Thyroid gland (tissue), 4 donors: ENCODE measurements at regions not wholly inside any gene's neighbourhood (a gene's known extent, or its start where the extent isn't known, plus 50 kb on each side); places are given as distances from the start of the nearest gene placed in this dataset.

Experiments used
- DNase-seq, 2 donors: peaks; one replicate each; pipeline ENCODE4 v3.0.0-alpha.2; 2019
- H3K27ac ChIP-seq, 3 donors: fragments of 200-600 bp; sonication (generic); 1 replicate in 2 of 3; 2 replicates in 1 of 3; pipeline ENCODE4 v1.5.1; 2016 to 2019; ENCODE audit warnings: mild to moderate bottlenecking in 1 of 3, moderate library complexity in 1 of 3
- H3K27me3 ChIP-seq: fragments of 200-600 bp; sonication (generic); one replicate; pipeline ENCODE4 v1.5.1; 2019
- H3K36me3 ChIP-seq, 2 donors: fragments of 200-600 bp; sonication (generic); one replicate each; pipeline ENCODE4 v1.5.1; 2016 to 2019
- H3K4me1 ChIP-seq, 2 donors: fragments of 200-600 bp; sonication (generic); one replicate each; pipeline ENCODE4 v1.5.1; 2017 to 2019
- H3K4me3 ChIP-seq, 3 donors: fragments of 200-600 bp; sonication (generic); replicated peaks in 1 of 3; 1 replicate in 2 of 3; 2 replicates in 1 of 3; pipeline ENCODE4 v1.5.1; 2016; ENCODE audit warnings: mild to moderate bottlenecking in 1 of 3
- H3K9me3 ChIP-seq: fragments of 200-600 bp; sonication (generic); one replicate; pipeline ENCODE4 v1.5.1; 2017
- POLR2A ChIP-seq, 2 donors: fragments of 450-650 bp; IDR thresholded peaks; one replicate each; pipeline ENCODE4 v1.6.1; 2017; ENCODE audit warnings: antibody characterized with exemption in 2 of 2, mild to moderate bottlenecking in 2 of 2, moderate library complexity in 1 of 2
- WGBS, 2 donors: methylation state at CpG; one replicate each; pipeline ENCODE4 v1.1.5; 2017; 5-methylcytosine and 5-hydroxymethylcytosine counted together
- intact Hi-C: fragments of 100-400 bp; cut with DNase I; formaldehyde crosslinking; loops from one replicate; pipeline ENCODE4 v1.15.1; 2023
- TF ChIP-seq, protein P1 (sequence below), 6 experiments: fragments of 200-600 bp in 3 of 6; fragments of 450-650 bp in 3 of 6; sonication (generic) in 3 of 6; IDR thresholded peaks; one replicate each; pipeline ENCODE4 v1.5.1; 2016 to 2019; ENCODE audit warnings: antibody characterized with exemption in 6 of 6, mild to moderate bottlenecking in 2 of 6, inconsistent platforms in 1 of 6, moderate library complexity in 1 of 6

- intact Hi-C loops = no loop called here
- Histone ChIP-seq H3K4me1 (peaks cover 0 to 17% of the 10 kb centered on the region in 2 donors), H3K27me3 (no peaks in the 10 kb centered on the region), H3K9me3 (no peaks in the 10 kb centered on the region), H3K4me3 (no peak overlapping the region), H3K27ac (no peak overlapping the region), H3K36me3 (no peaks in the 10 kb centered on the region)
- 69 to 76% methylated on average over 5 of the region's 5 CpGs for WGBS, 2 donors
- no peak for DNase-seq
- TF ChIP-seq, protein P1, sequence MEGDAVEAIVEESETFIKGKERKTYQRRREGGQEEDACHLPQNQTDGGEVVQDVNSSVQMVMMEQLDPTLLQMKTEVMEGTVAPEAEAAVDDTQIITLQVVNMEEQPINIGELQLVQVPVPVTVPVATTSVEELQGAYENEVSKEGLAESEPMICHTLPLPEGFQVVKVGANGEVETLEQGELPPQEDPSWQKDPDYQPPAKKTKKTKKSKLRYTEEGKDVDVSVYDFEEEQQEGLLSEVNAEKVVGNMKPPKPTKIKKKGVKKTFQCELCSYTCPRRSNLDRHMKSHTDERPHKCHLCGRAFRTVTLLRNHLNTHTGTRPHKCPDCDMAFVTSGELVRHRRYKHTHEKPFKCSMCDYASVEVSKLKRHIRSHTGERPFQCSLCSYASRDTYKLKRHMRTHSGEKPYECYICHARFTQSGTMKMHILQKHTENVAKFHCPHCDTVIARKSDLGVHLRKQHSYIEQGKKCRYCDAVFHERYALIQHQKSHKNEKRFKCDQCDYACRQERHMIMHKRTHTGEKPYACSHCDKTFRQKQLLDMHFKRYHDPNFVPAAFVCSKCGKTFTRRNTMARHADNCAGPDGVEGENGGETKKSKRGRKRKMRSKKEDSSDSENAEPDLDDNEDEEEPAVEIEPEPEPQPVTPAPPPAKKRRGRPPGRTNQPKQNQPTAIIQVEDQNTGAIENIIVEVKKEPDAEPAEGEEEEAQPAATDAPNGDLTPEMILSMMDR (IDR thresholded peaks at IDR 0.05) = no peak
- TF ChIP-seq POLR2A (IDR thresholded peaks at IDR 0.05) = no peak
Observed at GRCh38 chr20:22796469-22797077, 212.2 kb upstream of the FOXA2 start.

DNA sequence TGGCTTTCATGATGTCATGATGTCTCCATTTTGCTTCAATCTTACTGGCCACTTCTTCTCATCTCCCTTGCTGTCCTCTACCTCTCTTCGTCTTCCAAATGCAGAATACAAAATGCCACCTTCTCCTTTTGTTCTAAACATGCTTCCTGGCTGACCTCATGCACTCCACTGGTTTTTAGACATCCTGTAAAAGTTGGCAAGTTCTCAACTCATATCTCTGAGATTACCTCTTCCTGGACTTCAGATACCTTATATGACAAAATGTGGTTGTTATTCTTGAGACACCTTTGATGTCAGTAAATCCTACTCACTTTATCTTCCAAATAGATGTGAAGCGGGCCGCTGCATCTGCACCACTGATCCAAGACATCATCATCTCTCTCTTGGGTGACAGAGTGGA lies 212.7 kb upstream of the FOXA2 start:
- intact Hi-C loops = no loop called here
- 88 to 92% methylated on average over 3 of the region's 3 CpGs for WGBS, 2 donors
- Histone ChIP-seq H3K36me3 (no peaks in the 10 kb centered on the region), H3K9me3 (no peaks in the 10 kb centered on the region), H3K27me3 (no peaks in the 10 kb centered on the region), H3K27ac (no peak overlapping the region), H3K4me3 (no peak overlapping the region), H3K4me1 (peaks cover 0 to 17% of the 10 kb centered on the region in 2 donors)
- TF ChIP-seq POLR2A (IDR thresholded peaks at IDR 0.05) = no peak
- TF ChIP-seq, protein P1 (IDR thresholded peaks at IDR 0.05) = no peak
- no peak for DNase-seq

GRCh38 chr20:22799687-22800086 lies 215.3 kb upstream of the FOXA2 start:
- H3K4me3 ChIP-seq = no peak overlapping the region
- H3K9me3 ChIP-seq = no peaks in the 10 kb centered on the region
- H3K27me3 ChIP-seq = no peaks in the 10 kb centered on the region
- TF ChIP-seq, protein P1 (IDR thresholded peaks at IDR 0.05) = no peak
- TF ChIP-seq POLR2A (IDR thresholded peaks at IDR 0.05) = no peak
- no peak for DNase-seq
- no peaks in the 10 kb centered on the region for H3K36me3 ChIP-seq
- peaks cover 0 to 10% of the 10 kb centered on the region in 2 donors for H3K4me1 ChIP-seq
- intact Hi-C loops = no loop called here
- H3K27ac ChIP-seq = no peak overlapping the region
- WGBS, 2 donors = 88 to 94% methylated on average over 3 of the region's 3 CpGs

GRCh38 chr20:22800129-22800528 lies 215.8 kb upstream of the FOXA2 start:
- Histone ChIP-seq H3K27me3 (no peaks in the 10 kb centered on the region), H3K27ac (no peak overlapping the region), H3K36me3 (no peaks in the 10 kb centered on the region), H3K4me1 (peaks cover 0 to 7% of the 10 kb centered on the region in 2 donors), H3K9me3 (no peaks in the 10 kb centered on the region), H3K4me3 (no peak overlapping the region)
- intact Hi-C loops = no loop called here
- DNase-seq = no peak
- WGBS, 2 donors = 68 to 82% methylated on average over 1 of the region's 1 CpG
- no peak for TF ChIP-seq POLR2A (IDR thresholded peaks at IDR 0.05)
- TF ChIP-seq, protein P1 (IDR thresholded peaks at IDR 0.05) = no peak

DNA sequence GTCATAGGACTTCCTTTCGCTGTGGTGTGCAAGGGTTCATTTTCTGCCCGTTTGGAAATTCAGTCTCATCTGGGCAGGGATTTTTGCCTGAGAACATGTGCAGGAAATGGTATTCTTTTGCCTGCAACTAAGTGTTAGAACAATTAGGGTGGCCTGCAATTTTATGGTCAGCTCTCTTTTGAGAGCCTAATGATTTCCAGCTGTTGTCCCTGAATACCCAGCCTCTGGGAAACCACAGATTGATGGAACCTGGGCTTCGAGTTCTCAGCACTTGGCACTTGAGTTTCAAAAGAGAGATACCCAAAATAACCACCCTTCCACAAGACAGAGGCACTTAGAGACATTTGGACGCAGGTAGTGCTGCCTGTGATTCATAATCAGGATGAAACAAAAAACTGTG lies 217.2 kb upstream of the FOXA2 start:
- Histone ChIP-seq H3K9me3 (no peaks in the 10 kb centered on the region), H3K4me1 (no peaks in the 10 kb centered on the region), H3K27me3 (no peaks in the 10 kb centered on the region), H3K27ac (no peak overlapping the region), H3K4me3 (no peak overlapping the region), H3K36me3 (no peaks in the 10 kb centered on the region)
- intact Hi-C loops = no loop called here
- no peak for DNase-seq
- 50 to 51% methylated on average over 4 of the region's 4 CpGs for WGBS, 2 donors
- TF ChIP-seq, protein P1 (IDR thresholded peaks at IDR 0.05) = no peak
- no peak for TF ChIP-seq POLR2A (IDR thresholded peaks at IDR 0.05)
